HFFc6 (cell line): ENCODE measurements at regions not wholly inside any gene's neighbourhood (a gene's known extent, or its start where the extent isn't known, plus 50 kb on each side); places are given as distances from the start of the nearest gene placed in this dataset.

ENCODE experiments used
- DNase-seq: peaks from one replicate; pipeline ENCODE4 v3.0.0-alpha.2; 2018
- H3K27ac Mint-ChIP-seq: 2 replicates; pipeline ENCODE4 v1.8.0; 2020; ENCODE audit warnings: mild to moderate bottlenecking, mixed read lengths
- H3K27me3 Mint-ChIP-seq: 2 replicates; pipeline ENCODE4 v1.8.0; 2021; ENCODE audit warnings: mild to moderate bottlenecking, moderate library complexity, mixed read lengths; ENCODE audit not compliant: insufficient read depth
- H3K36me3 Mint-ChIP-seq: 2 replicates; pipeline ENCODE4 v1.8.0; 2021; ENCODE audit warnings: low read depth, mixed read lengths
- H3K4me1 Mint-ChIP-seq: 2 replicates; pipeline ENCODE4 v1.8.0; 2020; ENCODE audit warnings: low read depth, mixed read lengths
- H3K4me3 Mint-ChIP-seq: 2 replicates; pipeline ENCODE4 v1.8.0; 2020; ENCODE audit warnings: mild to moderate bottlenecking, moderate library complexity, mixed read lengths
- H3K9me3 Mint-ChIP-seq: 2 replicates; pipeline ENCODE4 v1.8.0; 2020; ENCODE audit warnings: mild to moderate bottlenecking, mixed read lengths
- TF ChIP-seq, protein P1 (sequence below): fragments of 200-600 bp; sonication (generic); IDR thresholded peaks from 2 replicates; pipeline ENCODE4 v1.5.0; 2021; ENCODE audit warnings: antibody characterized with exemption, mild to moderate bottlenecking

DNA sequence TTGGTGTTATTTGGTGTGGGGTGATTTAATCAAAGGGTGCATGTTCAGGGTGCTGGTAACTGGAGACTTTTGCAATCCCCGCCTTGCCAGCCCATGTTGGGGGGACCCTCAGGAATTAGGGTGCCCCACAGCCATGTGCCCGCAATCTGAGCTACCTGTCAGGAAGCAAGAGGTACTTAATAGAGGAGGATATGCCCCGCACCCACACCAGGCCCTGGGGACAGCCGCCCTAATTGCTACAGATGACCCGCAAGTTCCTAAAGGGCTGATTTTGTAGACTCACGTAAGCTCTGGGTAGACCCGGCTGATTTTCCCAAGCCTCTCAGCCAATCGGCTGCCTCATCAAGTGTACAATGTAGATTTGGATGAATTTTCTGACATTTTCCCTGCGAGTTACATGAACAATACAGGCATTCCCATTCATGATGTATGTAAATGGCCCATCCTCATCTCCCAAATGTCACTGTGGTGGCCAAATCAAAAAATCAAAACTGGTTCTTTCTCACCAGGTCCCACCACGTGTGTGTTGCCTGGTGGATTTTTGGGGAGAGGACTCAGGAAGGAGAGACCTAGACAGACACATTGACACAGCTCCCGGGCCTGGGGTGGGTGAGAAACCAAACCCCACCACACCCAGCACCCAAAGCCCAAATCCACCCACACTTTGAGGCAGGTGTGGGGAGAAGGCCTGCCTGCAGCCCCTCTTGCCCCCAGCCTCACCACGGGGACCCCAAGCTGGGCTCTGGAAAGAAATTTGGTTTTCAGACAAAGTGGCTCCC is 119.2 kb upstream of the SPACA7 start:
- TF ChIP-seq, protein P1, sequence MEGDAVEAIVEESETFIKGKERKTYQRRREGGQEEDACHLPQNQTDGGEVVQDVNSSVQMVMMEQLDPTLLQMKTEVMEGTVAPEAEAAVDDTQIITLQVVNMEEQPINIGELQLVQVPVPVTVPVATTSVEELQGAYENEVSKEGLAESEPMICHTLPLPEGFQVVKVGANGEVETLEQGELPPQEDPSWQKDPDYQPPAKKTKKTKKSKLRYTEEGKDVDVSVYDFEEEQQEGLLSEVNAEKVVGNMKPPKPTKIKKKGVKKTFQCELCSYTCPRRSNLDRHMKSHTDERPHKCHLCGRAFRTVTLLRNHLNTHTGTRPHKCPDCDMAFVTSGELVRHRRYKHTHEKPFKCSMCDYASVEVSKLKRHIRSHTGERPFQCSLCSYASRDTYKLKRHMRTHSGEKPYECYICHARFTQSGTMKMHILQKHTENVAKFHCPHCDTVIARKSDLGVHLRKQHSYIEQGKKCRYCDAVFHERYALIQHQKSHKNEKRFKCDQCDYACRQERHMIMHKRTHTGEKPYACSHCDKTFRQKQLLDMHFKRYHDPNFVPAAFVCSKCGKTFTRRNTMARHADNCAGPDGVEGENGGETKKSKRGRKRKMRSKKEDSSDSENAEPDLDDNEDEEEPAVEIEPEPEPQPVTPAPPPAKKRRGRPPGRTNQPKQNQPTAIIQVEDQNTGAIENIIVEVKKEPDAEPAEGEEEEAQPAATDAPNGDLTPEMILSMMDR = no peak
- Mint-ChIP-seq H3K27ac (no peak overlapping the region), H3K27me3 (peaks cover 2% of the 10 kb centered on the region; the same call in 1 of the 2 replicates), H3K4me1 (no peaks in the 10 kb centered on the region), H3K36me3 (peaks cover 23% of the 10 kb centered on the region), H3K9me3 (peaks cover 65% of the 10 kb centered on the region), H3K4me3 (no peak overlapping the region)
- DNase-seq = no peak

DNA sequence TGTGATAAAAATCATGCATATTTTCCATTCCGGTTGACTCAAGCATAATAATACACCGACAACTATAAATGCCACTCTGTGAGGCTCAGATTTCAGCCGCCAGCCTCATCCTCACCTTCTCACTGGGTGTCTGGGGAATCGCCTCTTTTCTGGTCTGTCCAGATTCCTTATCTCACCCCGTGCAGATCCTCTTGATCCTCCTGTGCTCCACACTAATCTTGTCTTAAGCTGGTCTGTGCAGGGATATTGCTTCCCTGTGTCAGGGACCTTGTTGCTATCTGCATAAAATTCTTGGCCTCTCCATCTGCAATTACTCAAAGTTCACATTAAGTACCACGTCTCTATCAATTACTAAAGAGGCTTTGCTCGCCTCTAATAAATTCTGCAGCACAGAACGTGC is 116.6 kb upstream of the SPACA7 start:
- no peak overlapping the region for H3K4me3 Mint-ChIP-seq
- no peak for DNase-seq
- TF ChIP-seq, protein P1 = no peak
- H3K36me3 Mint-ChIP-seq = peaks cover 12% of the 10 kb centered on the region
- no peak overlapping the region for H3K27ac Mint-ChIP-seq
- peaks cover 2% of the 10 kb centered on the region; the same call in 1 of the 2 replicates for H3K27me3 Mint-ChIP-seq
- H3K4me1 Mint-ChIP-seq = no peaks in the 10 kb centered on the region
- H3K9me3 Mint-ChIP-seq = peaks cover 57% of the 10 kb centered on the region

DNA sequence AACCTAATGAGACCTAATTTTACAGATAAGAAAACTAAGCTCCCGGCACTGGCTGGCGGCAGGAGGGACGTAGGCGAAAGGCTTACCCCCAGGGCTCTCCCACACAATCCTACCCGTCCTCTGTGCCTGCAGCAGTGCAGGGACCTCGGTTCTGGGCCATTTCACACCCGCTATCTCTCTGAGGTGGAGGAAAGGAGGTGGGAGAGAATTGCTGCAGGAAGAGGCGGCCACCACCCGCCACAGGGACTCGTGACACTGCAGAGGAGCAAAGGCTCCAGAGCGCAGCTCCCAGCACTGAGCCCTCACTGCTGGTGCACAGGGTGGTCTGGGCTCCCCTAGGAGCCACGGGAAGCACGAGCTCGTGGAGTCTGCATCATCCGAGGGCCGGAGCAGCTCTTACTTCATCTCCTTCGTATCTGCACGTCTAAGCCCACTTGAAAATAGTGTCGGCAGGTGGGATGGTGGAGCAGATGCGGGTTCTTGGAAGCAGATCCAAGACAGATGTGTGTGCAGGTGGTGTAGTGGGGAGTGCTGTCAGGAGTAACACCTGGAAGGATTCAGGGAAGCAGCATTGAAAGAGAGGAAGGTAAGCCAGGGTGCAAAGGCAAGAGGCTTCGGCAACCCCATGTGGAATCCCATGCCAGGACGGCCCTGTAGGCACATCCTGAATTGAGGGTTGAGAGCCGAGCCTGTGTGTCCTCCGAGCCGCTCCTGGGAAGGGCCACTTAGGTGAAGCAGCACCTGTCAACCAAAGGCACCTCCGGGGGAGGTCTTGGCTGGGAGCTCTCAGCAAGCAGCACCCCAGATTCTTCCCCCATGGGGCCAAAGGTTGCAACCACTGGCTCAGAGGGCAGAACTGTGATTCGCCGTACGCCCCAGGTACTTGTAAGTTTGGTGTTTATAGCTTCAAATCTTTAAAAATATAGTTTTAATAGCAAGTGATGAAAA is 115.8 kb upstream of the SPACA7 start:
- Mint-ChIP-seq H3K36me3 (peaks cover 6% of the 10 kb centered on the region; the same call in 1 of the 2 replicates), H3K27me3 (peaks cover 2% of the 10 kb centered on the region; the same call in 1 of the 2 replicates), H3K4me1 (no peaks in the 10 kb centered on the region), H3K27ac (no peak overlapping the region), H3K4me3 (no peak overlapping the region), H3K9me3 (peaks cover 51% of the 10 kb centered on the region)
- no peak for DNase-seq
- TF ChIP-seq, protein P1 = no peak

DNA sequence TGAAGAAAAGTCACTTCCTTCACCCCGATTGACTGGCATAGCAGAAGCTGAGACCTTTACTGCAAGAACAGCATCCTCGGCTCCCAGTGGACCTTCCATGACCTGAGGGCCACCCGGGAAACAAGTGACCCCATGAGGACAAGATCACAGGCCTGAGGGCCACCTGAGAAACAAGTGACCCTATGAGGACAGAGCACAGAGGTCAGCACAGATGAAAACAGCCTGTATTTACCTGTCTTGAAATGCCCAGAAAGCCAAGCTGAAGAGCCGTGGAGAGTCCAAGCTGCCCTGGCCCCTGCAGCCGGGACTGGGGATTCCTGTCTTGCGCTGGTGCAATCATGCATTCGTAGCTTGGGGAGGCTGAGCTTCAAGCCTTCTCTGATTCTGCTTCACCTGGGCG is 114.2 kb upstream of the SPACA7 start:
- H3K9me3 Mint-ChIP-seq = peaks cover 50% of the 10 kb centered on the region
- no peak for DNase-seq
- no peak overlapping the region for H3K27ac Mint-ChIP-seq
- no peaks in the 10 kb centered on the region for H3K27me3 Mint-ChIP-seq
- H3K4me3 Mint-ChIP-seq = no peak overlapping the region
- peaks cover 6% of the 10 kb centered on the region; the same call in 1 of the 2 replicates for H3K36me3 Mint-ChIP-seq
- H3K4me1 Mint-ChIP-seq = no peaks in the 10 kb centered on the region
- TF ChIP-seq, protein P1 = no peak

DNA sequence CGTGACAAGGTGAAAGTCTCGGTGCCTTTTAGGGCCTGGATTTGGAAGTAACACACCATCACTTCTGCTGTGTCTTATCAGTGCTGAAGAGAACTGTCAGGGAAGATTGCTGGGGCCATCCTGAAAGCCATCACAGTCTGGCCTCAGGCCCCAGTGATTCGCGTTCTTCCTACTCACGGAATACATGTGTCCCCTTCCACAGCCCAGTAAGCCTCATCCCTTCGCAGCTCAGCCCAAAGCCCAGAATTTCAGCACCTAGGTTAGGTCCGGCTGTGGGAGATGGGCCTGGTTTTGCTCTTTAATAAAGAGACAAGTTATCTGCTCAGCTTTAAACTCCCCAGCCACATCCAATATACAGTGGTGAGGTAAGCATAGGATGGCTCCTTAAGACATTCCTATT is 113.0 kb upstream of the SPACA7 start:
- H3K4me1 Mint-ChIP-seq = no peaks in the 10 kb centered on the region
- no peaks in the 10 kb centered on the region for H3K27me3 Mint-ChIP-seq
- H3K36me3 Mint-ChIP-seq = peaks cover 6% of the 10 kb centered on the region; the same call in 1 of the 2 replicates
- no peak overlapping the region for H3K4me3 Mint-ChIP-seq
- peaks cover 57% of the 10 kb centered on the region for H3K9me3 Mint-ChIP-seq
- no peak overlapping the region for H3K27ac Mint-ChIP-seq
- DNase-seq = no peak
- TF ChIP-seq, protein P1 = no peak
